ENCODE measurements at regions not wholly inside any gene's neighbourhood (a gene's known extent, or its start where the extent isn't known, plus 50 kb on each side); places are given as distances from the start of the nearest gene placed in this dataset.

- intact Hi-C loops (cut with DNase I): no loop called here
- no peak for DNase-seq
- no peaks in the 10 kb centered on the region for H3K36me3 ChIP-seq
- no peaks in the 10 kb centered on the region for H3K9me3 ChIP-seq
- no peaks in the 10 kb centered on the region for H3K27me3 ChIP-seq
- H3K4me3 ChIP-seq: no peak overlapping the region
- TF ChIP-seq CTCF (IDR thresholded peaks at IDR 0.05) (no peak), POLR2AphosphoS5 (IDR thresholded peaks at IDR 0.05) (no peak), POLR2A (IDR thresholded peaks at IDR 0.05) (no peak), EP300 (IDR thresholded peaks at IDR 0.05) (no peak)
- no peak overlapping the region for H3K27ac ChIP-seq
- H3K4me1 ChIP-seq: no peaks in the 10 kb centered on the region
Observed at GRCh38 chr2:228479014-228479413, 297.5 kb upstream of the SPHKAP start.

GRCh38 chr2:228474466-228474865 lies 293.0 kb upstream of the SPHKAP start:
- no peak for TF ChIP-seq CTCF (IDR thresholded peaks at IDR 0.05)
- 46 to 73% methylated on average over 2 of the region's 2 CpGs for WGBS, 2 donors
- H3K27ac ChIP-seq: no peak overlapping the region

DNA sequence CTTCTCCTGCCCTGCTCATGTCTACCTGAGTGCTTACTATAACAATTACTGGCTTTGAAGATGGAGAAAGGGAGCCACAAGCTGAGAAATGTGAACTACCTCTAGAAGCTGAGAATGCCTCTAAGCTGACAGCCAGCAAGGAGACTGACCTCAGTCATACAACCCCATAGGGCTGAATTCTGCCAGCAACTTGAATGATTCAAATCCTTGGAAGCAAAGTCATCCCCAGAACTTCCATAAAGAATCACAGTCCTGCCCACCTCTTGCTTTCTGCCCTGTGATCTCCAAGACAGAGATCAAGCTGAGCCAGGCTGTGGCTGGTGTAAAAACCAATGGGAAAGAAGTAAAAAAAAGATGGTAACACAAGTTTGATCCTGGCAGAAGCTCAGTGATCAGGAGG lies 288.2 kb upstream of the SPHKAP start:
- intact Hi-C loops (cut with DNase I): no loop called here

More at GRCh38 chr2:228474466-228474865, 293.0 kb upstream of the SPHKAP start:
- H3K4me3 ChIP-seq: no peak overlapping the region
- no peaks in the 10 kb centered on the region for H3K36me3 ChIP-seq
- H3K27me3 ChIP-seq: no peaks in the 10 kb centered on the region
- DNase-seq: no peak
- no peaks in the 10 kb centered on the region for H3K4me1 ChIP-seq
- intact Hi-C loops (cut with DNase I): no loop called here
- H3K9me3 ChIP-seq: no peaks in the 10 kb centered on the region

DNA sequence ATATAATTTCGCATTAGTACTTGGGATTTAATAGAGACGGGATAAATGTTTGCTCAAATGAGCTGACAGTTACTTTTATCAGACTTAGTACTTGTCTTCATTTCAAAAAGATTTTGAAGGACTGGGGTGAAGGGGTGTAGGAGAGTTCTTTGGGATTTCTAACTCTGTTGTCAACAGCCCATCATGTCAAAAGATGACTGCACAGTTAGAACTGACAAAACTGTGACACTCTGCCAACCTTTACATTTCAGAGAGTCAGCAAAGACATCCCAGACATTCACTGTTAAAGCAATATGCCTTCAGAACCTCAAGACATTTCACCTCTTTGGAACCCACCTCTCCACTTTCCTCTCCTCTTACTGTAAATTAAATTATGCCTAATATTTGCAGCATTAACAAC lies 285.4 kb upstream of the SPHKAP start:
- DNase-seq: no peak
- H3K27me3 ChIP-seq: no peaks in the 10 kb centered on the region
- H3K9me3 ChIP-seq: peaks cover 0 to 4% (median 0%) of the 10 kb centered on the region in 4 donors
- intact Hi-C loops (cut with DNase I): no loop called here
- TF ChIP-seq POLR2A (IDR thresholded peaks at IDR 0.05) (no peak), CTCF (IDR thresholded peaks at IDR 0.05) (no peak), POLR2AphosphoS5 (IDR thresholded peaks at IDR 0.05) (no peak), EP300 (IDR thresholded peaks at IDR 0.05) (no peak)
- H3K36me3 ChIP-seq: no peaks in the 10 kb centered on the region
- no peak overlapping the region for H3K27ac ChIP-seq
- H3K4me3 ChIP-seq: no peak overlapping the region
- 83 to 86% methylated on average over 2 of the region's 2 CpGs for WGBS, 2 donors
- H3K4me1 ChIP-seq: no peaks in the 10 kb centered on the region

More for the DNA sequence above, 288.2 kb upstream of the SPHKAP start:
- Histone ChIP-seq H3K4me3 (no peak overlapping the region), H3K36me3 (no peaks in the 10 kb centered on the region), H3K4me1 (no peaks in the 10 kb centered on the region), H3K27ac (no peak overlapping the region), H3K27me3 (no peaks in the 10 kb centered on the region), H3K9me3 (no peaks in the 10 kb centered on the region)
- DNase-seq: no peak
- TF ChIP-seq CTCF (IDR thresholded peaks at IDR 0.05) (no peak), EP300 (IDR thresholded peaks at IDR 0.05) (no peak), POLR2A (IDR thresholded peaks at IDR 0.05) (no peak), POLR2AphosphoS5 (IDR thresholded peaks at IDR 0.05) (no peak)

DNA sequence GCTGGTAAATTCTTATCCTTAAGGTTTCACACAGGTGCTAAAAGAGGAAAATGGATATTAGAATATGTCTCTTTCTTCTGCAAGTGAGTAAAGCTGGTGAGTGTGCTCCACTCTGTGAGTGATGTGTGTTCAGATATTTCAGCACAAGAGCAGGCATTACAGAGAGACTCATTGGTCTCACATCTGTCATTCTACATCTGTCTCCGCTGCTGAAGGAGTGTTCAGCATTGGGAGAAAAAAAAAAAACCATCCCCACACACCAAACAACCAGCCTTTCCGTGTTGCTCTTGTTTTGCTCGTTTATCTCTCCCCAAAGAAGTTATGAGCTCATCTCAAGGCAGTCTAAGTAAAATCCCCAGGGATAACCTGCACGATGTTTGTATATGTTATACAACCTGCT lies 283.9 kb upstream of the SPHKAP start:
- Histone ChIP-seq H3K27me3 (no peaks in the 10 kb centered on the region), H3K27ac (no peak overlapping the region), H3K4me3 (no peak overlapping the region), H3K9me3 (peaks cover 0 to 4% (median 0%) of the 10 kb centered on the region in 4 donors), H3K4me1 (no peaks in the 10 kb centered on the region), H3K36me3 (no peaks in the 10 kb centered on the region)
- TF ChIP-seq CTCF (IDR thresholded peaks at IDR 0.05): no peak
- TF ChIP-seq POLR2AphosphoS5 (IDR thresholded peaks at IDR 0.05): no peak
- TF ChIP-seq EP300 (IDR thresholded peaks at IDR 0.05): no peak
- TF ChIP-seq POLR2A (IDR thresholded peaks at IDR 0.05): no peak
- 60 to 65% methylated on average over 4 of the region's 4 CpGs for WGBS, 2 donors
- no peak for DNase-seq
- intact Hi-C loops (cut with DNase I): no loop called here

Data from sigmoid colon (tissue), 6 donors.